KBM-7 (cell line): ENCODE measurements at regions not wholly inside any gene's neighbourhood (a gene's known extent, or its start where the extent isn't known, plus 50 kb on each side); places are given as distances from the start of the nearest gene placed in this dataset.

Source experiments
- DNase-seq: peaks from one replicate; pipeline ENCODE4 v3.0.0-alpha.2; 2015
- in situ Hi-C: fragments of 300-500 bp; cut with MboI; formaldehyde crosslinking; loops from 2 replicates; pipeline ENCODE4 v1.14.3; 2020; ENCODE audit warnings: low sequenced_read_pairs, low pct_unique_long_range_greater_than_20kb, mixed read lengths

- in situ Hi-C loops = no loop called here
- DNase-seq = no peak
These were observed 610.9 kb upstream of the SALL3 start for GRCh38 chr18:78368726-78369125.

- in situ Hi-C loops = no loop called here
- no peak for DNase-seq
These were observed 603.6 kb upstream of the SALL3 start for GRCh38 chr18:78376046-78376445.

- in situ Hi-C loops = no loop called here
- no peak for DNase-seq
These were observed 601.2 kb upstream of the SALL3 start for GRCh38 chr18:78378403-78378802.

GRCh38 chr18:78378983-78379382 is 600.6 kb upstream of the SALL3 start:
- in situ Hi-C loops = no loop called here
- DNase-seq = no peak

GRCh38 chr18:78390348-78390951 is 589.2 kb upstream of the SALL3 start:
- DNase-seq = no peak

GRCh38 chr18:78390952-78391348 is 588.7 kb upstream of the SALL3 start:
- in situ Hi-C loops = no loop called here
- no peak for DNase-seq

More at GRCh38 chr18:78390348-78390951, 589.2 kb upstream of the SALL3 start:
- in situ Hi-C loops = no loop called here

GRCh38 chr18:78393086-78393862 is 586.3 kb upstream of the SALL3 start:
- DNase-seq = no peak
- in situ Hi-C loops = no loop called here

- in situ Hi-C loops = no loop called here
- DNase-seq = no peak
These were observed 583.5 kb upstream of the SALL3 start for GRCh38 chr18:78396077-78396476.

- in situ Hi-C loops = no loop called here
- DNase-seq = no peak
These were observed 582.9 kb upstream of the SALL3 start for GRCh38 chr18:78396756-78397155.

- no peak for DNase-seq
These were observed 579.6 kb upstream of the SALL3 start for GRCh38 chr18:78399992-78400503.

GRCh38 chr18:78402440-78402839 is 577.2 kb upstream of the SALL3 start:
- in situ Hi-C loops = no loop called here
- DNase-seq = no peak

More at GRCh38 chr18:78399992-78400503, 579.6 kb upstream of the SALL3 start:
- in situ Hi-C loops = no loop called here

GRCh38 chr18:78402966-78403365 is 576.7 kb upstream of the SALL3 start:
- no peak for DNase-seq
- in situ Hi-C loops = no loop called here

- in situ Hi-C loops = no loop called here
- DNase-seq = no peak
These were observed 576.2 kb upstream of the SALL3 start for GRCh38 chr18:78403371-78403770.

- in situ Hi-C loops = no loop called here
- no peak for DNase-seq
These were observed 573.9 kb upstream of the SALL3 start for GRCh38 chr18:78405763-78406162.

GRCh38 chr18:78406743-78407465 is 572.7 kb upstream of the SALL3 start:
- in situ Hi-C loops = no loop called here
- DNase-seq = peak; percentile 68

GRCh38 chr18:78407466-78407844 is 572.2 kb upstream of the SALL3 start:
- DNase-seq = peak; percentile 69
- in situ Hi-C loops = no loop called here

GRCh38 chr18:78408623-78409022 is 571.0 kb upstream of the SALL3 start:
- in situ Hi-C loops = no loop called here

GRCh38 chr18:78410094-78410786 is 569.4 kb upstream of the SALL3 start:
- DNase-seq = no peak
- in situ Hi-C loops = no loop called here

More at GRCh38 chr18:78408623-78409022, 571.0 kb upstream of the SALL3 start:
- no peak for DNase-seq

- in situ Hi-C loops = no loop called here
- no peak for DNase-seq
These were observed 568.1 kb upstream of the SALL3 start for GRCh38 chr18:78411539-78411938.
